ENCODE measurements at regions not wholly inside any gene's neighbourhood (a gene's known extent, or its start where the extent isn't known, plus 50 kb on each side); places are given as distances from the start of the nearest gene placed in this dataset.

DNA sequence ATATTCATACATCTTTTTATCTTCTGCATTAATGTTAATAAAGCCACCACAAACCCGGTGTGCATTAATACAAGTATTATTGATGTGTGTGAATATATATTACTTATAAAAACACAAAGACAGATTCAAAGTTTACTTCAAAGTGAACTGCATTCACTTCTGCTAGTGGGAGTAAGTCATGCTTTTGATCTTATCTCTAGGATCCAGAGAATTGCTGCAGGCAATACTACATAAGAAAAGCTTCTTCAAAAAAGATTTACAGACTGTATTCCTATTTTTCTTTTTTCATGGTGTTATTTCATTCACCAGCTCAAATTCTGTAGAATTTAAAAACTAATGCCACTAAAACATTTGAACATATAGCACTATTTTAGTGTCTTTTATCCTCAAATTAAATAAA, 87.5 kb upstream of the CBLB start:
- TF ChIP-seq, protein P1, sequence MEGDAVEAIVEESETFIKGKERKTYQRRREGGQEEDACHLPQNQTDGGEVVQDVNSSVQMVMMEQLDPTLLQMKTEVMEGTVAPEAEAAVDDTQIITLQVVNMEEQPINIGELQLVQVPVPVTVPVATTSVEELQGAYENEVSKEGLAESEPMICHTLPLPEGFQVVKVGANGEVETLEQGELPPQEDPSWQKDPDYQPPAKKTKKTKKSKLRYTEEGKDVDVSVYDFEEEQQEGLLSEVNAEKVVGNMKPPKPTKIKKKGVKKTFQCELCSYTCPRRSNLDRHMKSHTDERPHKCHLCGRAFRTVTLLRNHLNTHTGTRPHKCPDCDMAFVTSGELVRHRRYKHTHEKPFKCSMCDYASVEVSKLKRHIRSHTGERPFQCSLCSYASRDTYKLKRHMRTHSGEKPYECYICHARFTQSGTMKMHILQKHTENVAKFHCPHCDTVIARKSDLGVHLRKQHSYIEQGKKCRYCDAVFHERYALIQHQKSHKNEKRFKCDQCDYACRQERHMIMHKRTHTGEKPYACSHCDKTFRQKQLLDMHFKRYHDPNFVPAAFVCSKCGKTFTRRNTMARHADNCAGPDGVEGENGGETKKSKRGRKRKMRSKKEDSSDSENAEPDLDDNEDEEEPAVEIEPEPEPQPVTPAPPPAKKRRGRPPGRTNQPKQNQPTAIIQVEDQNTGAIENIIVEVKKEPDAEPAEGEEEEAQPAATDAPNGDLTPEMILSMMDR (IDR thresholded peaks at IDR 0.05): no peak
- TF ChIP-seq EP300 (IDR thresholded peaks at IDR 0.05) (no peak), POLR2A (IDR thresholded peaks at IDR 0.05) (no peak)
